H1 (cell line): ENCODE measurements at regions not wholly inside any gene's neighbourhood (a gene's known extent, or its start where the extent isn't known, plus 50 kb on each side); places are given as distances from the start of the nearest gene placed in this dataset.

ENCODE experiments used
- CTCF ChIA-PET: fragments of 300-600 bp; sonication (Branson Sonifier 250); formaldehyde crosslinking; loops from one replicate; lab custom pipeline; 2021; ENCODE audit not compliant: partially characterized antibody; lab: Charles Lee
- POLR2A ChIA-PET: fragments of 300-600 bp; sonication (Branson Sonifier 250); formaldehyde crosslinking; loops from one replicate; lab custom pipeline; 2021; ENCODE audit warnings: inconsistent platforms; ENCODE audit not compliant: partially characterized antibody; lab: Charles Lee
- DNase-seq, 2 experiments: peaks; one replicate each; pipeline versions ENCODE4 v3.0.0 to v3.0.0-alpha.2; 2010 to 2022; ENCODE audit warnings: low spot score in 2 of 2, low read depth in 1 of 2, mixed read lengths in 1 of 2
- FAIRE-seq: peaks from 2 replicates; lab custom pipeline; 2011; peaks lifted over from hg19 to GRCh38; lab: Jason Lieb, UNC
- H2AFZ ChIP-seq: 2 replicates; pipeline ENCODE4 v1.8.1; 2012; ENCODE audit warnings: low read length, inconsistent platforms
- H2AK5ac ChIP-seq: 2 replicates; pipeline ENCODE4 v1.6.1; 2013; ENCODE audit warnings: low read depth, low read length
- H2BK120ac ChIP-seq: replicated peaks from 2 replicates; pipeline ENCODE3; 2013; ENCODE audit warnings: low read depth, low read length, inconsistent platforms
- H2BK12ac ChIP-seq: 2 replicates; pipeline ENCODE4 v1.6.1; 2013; ENCODE audit warnings: low read depth, low read length
- H2BK15ac ChIP-seq: 2 replicates; pipeline ENCODE4 v1.6.1; 2013; ENCODE audit warnings: low read length
- H2BK20ac ChIP-seq: 2 replicates; pipeline ENCODE4 v1.6.1; 2013; ENCODE audit warnings: low read length
- H2BK5ac ChIP-seq: 2 replicates; pipeline ENCODE4 v1.6.1; 2013; ENCODE audit warnings: low read depth, low read length
- H3K14ac ChIP-seq: 2 replicates; pipeline ENCODE4 v1.6.1; 2013; ENCODE audit warnings: inconsistent platforms; ENCODE audit not compliant: insufficient read length
- H3K18ac ChIP-seq: 2 replicates; pipeline ENCODE4 v1.6.1; 2013; ENCODE audit warnings: low read length; ENCODE audit errors: extremely low read depth
- H3K23ac ChIP-seq: 2 replicates; pipeline ENCODE4 v1.6.1; 2013; ENCODE audit warnings: inconsistent platforms; ENCODE audit not compliant: insufficient read length
- H3K23me2 ChIP-seq: 2 replicates; pipeline ENCODE4 v1.6.1; 2013; ENCODE audit warnings: low read depth, low read length
- H3K27ac ChIP-seq: 2 replicates; pipeline ENCODE4 v1.6.1; 2011; ENCODE audit warnings: low read depth, low read length, inconsistent platforms
- H3K27me3 ChIP-seq, 4 experiments: replicated peaks in 1 of 4; 1 replicate in 1 of 4; 2 replicates in 3 of 4; pipeline versions ENCODE4 v1.6.1 to v1.8.1; 2011 to 2013; ENCODE audit warnings: low read length in 3 of 4, mild to moderate bottlenecking in 3 of 4, inconsistent platforms in 2 of 4, mixed read lengths in 2 of 4, moderate library complexity in 1 of 4; ENCODE audit not compliant: control insufficient read depth in 3 of 4, insufficient read depth in 3 of 4; ENCODE audit errors: extremely low read depth in 1 of 4
- H3K36me3 ChIP-seq, 4 experiments: 2 replicates each; pipeline versions ENCODE4 v1.6.1 to v1.8.1; 2011 to 2013; ENCODE audit warnings: mild to moderate bottlenecking in 4 of 4, low read length in 3 of 4, moderate library complexity in 2 of 4, control low read depth in 1 of 4, inconsistent platforms in 1 of 4; ENCODE audit not compliant: insufficient read depth in 4 of 4, control insufficient read depth in 2 of 4
- H3K4ac ChIP-seq: replicated peaks from 2 replicates; pipeline ENCODE3; 2013; ENCODE audit warnings: low read length, low read depth, mixed read lengths, inconsistent platforms; ENCODE audit not compliant: insufficient read length
- H3K4me1 ChIP-seq, 4 experiments: replicated peaks in 1 of 4; 1 replicate in 1 of 4; 2 replicates in 3 of 4; pipeline versions ENCODE4 v1.6.1 to v1.8.1; 2011 to 2013; ENCODE audit warnings: low read length in 3 of 4, inconsistent platforms in 2 of 4, mixed read lengths in 1 of 4; ENCODE audit not compliant: insufficient read depth in 4 of 4, control insufficient read depth in 3 of 4
- H3K4me2 ChIP-seq, 2 experiments: 2 replicates each; pipeline versions ENCODE4 v1.6.1 to v1.8.1; 2011 to 2013; ENCODE audit warnings: low read depth in 2 of 2, low read length in 2 of 2, control low read depth in 1 of 2, inconsistent platforms in 1 of 2, mild to moderate bottlenecking in 1 of 2; ENCODE audit not compliant: insufficient read depth in 1 of 2
- H3K4me3 ChIP-seq, 4 experiments: fragments of 200-600, 300-600 bp in 1 of 4; sonication (generic), shearing (Covaris generic), sonication (Bioruptor Twin) in 1 of 4; 2 replicates each; pipeline versions ENCODE4 v1.5.1 to v1.8.1; 2011 to 2016; ENCODE audit warnings: low read length in 4 of 4, low read depth in 3 of 4, control low read depth in 2 of 4, inconsistent platforms in 2 of 4, mild to moderate bottlenecking in 2 of 4, mixed read lengths in 1 of 4, moderate library complexity in 1 of 4; ENCODE audit not compliant: insufficient read depth in 2 of 4; ENCODE audit errors: extremely low read depth in 1 of 4
- H3K56ac ChIP-seq: replicated peaks from 2 replicates; pipeline ENCODE3; 2013; ENCODE audit warnings: low read depth, mild to moderate bottlenecking, mixed read lengths, low read length, inconsistent platforms; ENCODE audit not compliant: insufficient read length
- H3K79me1 ChIP-seq: 2 replicates; pipeline ENCODE4 v1.6.1; 2013; ENCODE audit warnings: low read depth, low read length, control low read depth
- H3K79me2 ChIP-seq, 2 experiments: 2 replicates each; pipeline versions ENCODE4 v1.6.1 to v1.8.1; 2012 to 2013; ENCODE audit warnings: low read length in 2 of 2, mild to moderate bottlenecking in 2 of 2, inconsistent platforms in 1 of 2; ENCODE audit not compliant: insufficient read depth in 2 of 2, control insufficient read depth in 1 of 2
- H3K9ac ChIP-seq, 4 experiments: replicated peaks in 1 of 4; 1 replicate in 1 of 4; 2 replicates in 3 of 4; pipeline versions ENCODE4 v1.6.1 to v1.8.1; 2011 to 2013; ENCODE audit warnings: low read depth in 3 of 4, low read length in 3 of 4, control low read depth in 2 of 4, mild to moderate bottlenecking in 2 of 4, moderate library complexity in 2 of 4, inconsistent platforms in 1 of 4; ENCODE audit errors: extremely low read depth in 1 of 4
- H3K9me3 ChIP-seq, 2 experiments: 2 replicates each; pipeline versions ENCODE4 v1.6.1 to v1.8.1; 2012 to 2013; ENCODE audit warnings: mild to moderate bottlenecking in 2 of 2, moderate library complexity in 2 of 2, control low read depth in 1 of 2, inconsistent platforms in 1 of 2, low read depth in 1 of 2, low read length in 1 of 2, mixed read lengths in 1 of 2; ENCODE audit not compliant: insufficient read depth in 2 of 2
- H4K20me1 ChIP-seq, 2 experiments: replicated peaks in 1 of 2; 2 replicates each; pipeline versions ENCODE3 to v1.8.1; 2011 to 2013; ENCODE audit warnings: inconsistent platforms in 2 of 2, low read length in 2 of 2, mild to moderate bottlenecking in 1 of 2; ENCODE audit not compliant: insufficient read depth in 2 of 2, control insufficient read depth in 1 of 2
- H4K5ac ChIP-seq: 2 replicates; pipeline ENCODE4 v1.6.1; 2013; ENCODE audit warnings: low read length, low read depth, mixed read lengths, inconsistent platforms; ENCODE audit not compliant: insufficient read length
- H4K8ac ChIP-seq: 2 replicates; pipeline ENCODE4 v1.8.0; 2013; ENCODE audit warnings: mild to moderate bottlenecking, moderate library complexity, low read length, inconsistent platforms; ENCODE audit not compliant: insufficient read depth; ENCODE audit errors: extremely low read depth
- H4K91ac ChIP-seq: replicated peaks from 2 replicates; pipeline ENCODE3; 2013; ENCODE audit warnings: low read length, mixed read lengths, inconsistent platforms; ENCODE audit not compliant: insufficient read length
- CBX8 ChIP-seq: fragments of 300-800, 300-1000 bp; sonication (generic); IDR thresholded peaks from 2 replicates; pipeline ENCODE4 v1.7.1; 2016; ENCODE audit warnings: low read depth, low read length, borderline replicate concordance
- EZH2 ChIP-seq: fragments of 200-600 bp; sonication (generic); IDR thresholded peaks from 2 replicates; pipeline ENCODE4 v1.7.1; 2012; ENCODE audit warnings: low read depth, mild to moderate bottlenecking, moderate library complexity, low read length, inconsistent platforms; ENCODE audit not compliant: severe bottlenecking
- KDM4A ChIP-seq: IDR thresholded peaks from one replicate; pipeline ENCODE4 v1.7.1; 2012; ENCODE audit warnings: low read depth, mild to moderate bottlenecking, moderate library complexity, low read length, inconsistent platforms; ENCODE audit not compliant: severe bottlenecking
- RNF2 ChIP-seq: fragments of 200-900, 300-1000 bp; sonication (generic); IDR thresholded peaks from 2 replicates; pipeline ENCODE4 v1.7.1; 2016; ENCODE audit warnings: borderline replicate concordance, low read depth, mild to moderate bottlenecking, antibody characterized with exemption, low read length; ENCODE audit not compliant: poor library complexity, severe bottlenecking; ENCODE audit errors: missing control alignments
- SUZ12 ChIP-seq: fragments of 200-600 bp; sonication (generic); IDR thresholded peaks from 2 replicates; pipeline ENCODE4 v1.6.1; 2012; ENCODE audit warnings: mild to moderate bottlenecking, inconsistent platforms, low read length, moderate library complexity, mixed read lengths
- WGBS, 2 experiments: shearing (Covaris generic) in 1 of 2; methylation state at CpG; one replicate each; pipeline versions ENCODE4 v1.1.6 to v1.1.7; 2013 to 2015; ENCODE audit warnings: low lambda C conversion rate in 2 of 2, mixed read lengths in 2 of 2, inconsistent platforms in 1 of 2, low coverage in 1 of 2, missing lambda C conversion rate in 1 of 2; ENCODE audit not compliant: insufficient replicate concordance in 2 of 2, insufficient coverage in 1 of 2, insufficient read length in 1 of 2; ENCODE audit errors: extremely low coverage in 1 of 2, missing lambda C conversion rate in 1 of 2; 5-methylcytosine and 5-hydroxymethylcytosine counted together

GRCh38 chr12:54129028-54129903 lies 59.5 kb downstream of the SMUG1 start:
- Histone ChIP-seq H3K4me1 (peaks cover 3 to 20% (median 15%) of the 10 kb centered on the region in 4 experiments), H3K27ac (no peak overlapping the region), H3K18ac (peak overlapping the region; percentile 34; the same call in 1 of the 2 replicates), H2BK120ac (no peak overlapping the region), H3K79me2 (no peaks in the 10 kb centered on the region), H3K4ac (no peak overlapping the region), H3K23me2 (peaks cover 3% of the 10 kb centered on the region; the same call in 1 of the 2 replicates), H4K91ac (no peak overlapping the region), H3K27me3 (peaks cover 61 to 98% (median 92%) of the 10 kb centered on the region in 4 experiments), H2BK5ac (no peak overlapping the region), H2AK5ac (no peak overlapping the region), H3K36me3 (no peaks in the 10 kb centered on the region), H3K9me3 (no peaks in the 10 kb centered on the region), H3K4me2 (peak overlapping the region; percentile 31 to 54; a peak in 3 of 4 replicates), H2BK20ac (no peak overlapping the region), H3K23ac (no peak overlapping the region), H3K4me3 (no peak overlapping the region), H2BK12ac (no peak overlapping the region), H4K5ac (no peak overlapping the region), H3K14ac (no peak overlapping the region), H2AFZ (no peak overlapping the region), H4K8ac (no peak overlapping the region), H3K79me1 (no peaks in the 10 kb centered on the region), H3K56ac (no peak overlapping the region), H2BK15ac (no peak overlapping the region), H3K9ac (no peak overlapping the region), H4K20me1 (peaks cover 8 to 16% of the 10 kb centered on the region in 2 experiments)
- 17% methylated on average over 20 of the region's 20 CpGs; no CpG with 5 or more reads in 1 of the 2 experiments for WGBS, 2 experiments
- CTCF ChIA-PET: interaction anchor here (0.9 to 20.5 kb wide), 13 partner anchors 9 to 424 kb away, joined by 3 to 242 read pairs (median 7); partner anchors contain the start of genes HOXC4, HOXC5 and SMUG1
- DNase-seq: no peak
- FAIRE-seq: no peak
- TF ChIP-seq SUZ12 (peak; percentile 79; the same call in 1 of the 2 replicates), RNF2 (peak; percentile 42), CBX8 (0 out of 2 replicates have a peak, but pooled peaks have one; percentile 71), KDM4A (no peak), EZH2 (peak; percentile 65)
- POLR2A ChIA-PET: no interaction called here
